ENCODE measurements at regions not wholly inside any gene's neighbourhood (a gene's known extent, or its start where the extent isn't known, plus 50 kb on each side); places are given as distances from the start of the nearest gene placed in this dataset.

DNA sequence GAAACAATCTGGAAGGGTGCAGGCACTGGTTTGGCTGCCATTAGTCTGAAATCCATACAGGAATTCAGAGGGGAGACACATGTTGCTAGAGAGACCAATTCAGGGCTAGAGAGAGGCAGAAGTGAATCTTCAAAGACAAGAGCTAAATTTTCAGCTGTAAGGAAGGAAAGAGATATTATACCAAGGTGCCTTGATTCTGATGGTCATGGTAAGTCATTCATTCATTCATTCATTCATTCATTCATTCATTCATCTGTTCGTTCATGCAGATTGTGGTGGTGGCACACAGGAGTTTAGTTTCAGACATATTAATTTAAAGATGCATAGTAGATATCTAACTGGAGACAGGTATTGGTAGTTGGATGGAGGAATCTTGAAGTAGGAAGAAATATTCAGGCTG, 1493.5 kb upstream of the TMEM132C start:
- Histone ChIP-seq H3K9me3 (ENCODE audit: control insufficient read depth, insufficient read depth, low read length) (no peaks in the 10 kb centered on the region; the same call in 1 of the 2 replicates), H3K4me1 (ENCODE audit: insufficient read depth, low read length) (no peaks in the 10 kb centered on the region), H3K9ac (ENCODE audit: low read depth, low read length) (no peak overlapping the region), H3K36me3 (ENCODE audit: insufficient read depth, low read length) (no peaks in the 10 kb centered on the region)

DNA sequence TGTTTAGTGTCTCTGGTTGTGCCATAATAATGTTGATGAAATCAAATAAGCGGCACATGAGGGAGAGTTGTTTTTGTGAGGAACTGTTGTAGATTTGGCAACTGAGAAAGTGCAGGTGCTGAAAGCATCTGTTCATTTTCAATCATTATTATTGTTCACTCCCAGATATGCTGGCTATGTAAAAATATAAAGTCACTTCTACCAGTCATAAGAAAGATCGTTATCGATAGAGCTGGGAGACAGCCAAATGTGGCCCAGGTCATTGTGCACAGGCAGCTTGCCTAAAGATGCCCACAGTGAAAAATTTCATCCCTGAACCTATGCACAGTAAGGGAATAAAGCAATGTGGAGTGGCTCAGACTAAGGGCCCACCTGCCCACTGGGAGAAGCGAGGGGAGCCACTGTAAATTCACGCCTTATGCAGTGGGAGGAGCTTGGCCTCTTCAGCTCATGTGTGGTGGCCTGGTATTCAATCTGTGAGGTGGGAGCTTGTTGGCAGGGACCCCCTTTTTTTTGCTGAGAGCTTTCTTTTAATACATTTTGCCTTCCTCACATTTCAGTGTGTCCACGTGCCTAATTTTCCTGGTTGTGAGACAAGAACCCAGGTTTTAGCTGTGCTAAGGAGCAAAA, 1490.8 kb upstream of the TMEM132C start:
- Histone ChIP-seq H3K36me3 (ENCODE audit: insufficient read depth, low read length) (no peaks in the 10 kb centered on the region), H3K4me1 (ENCODE audit: insufficient read depth, low read length) (no peaks in the 10 kb centered on the region), H3K9me3 (ENCODE audit: control insufficient read depth, insufficient read depth, low read length) (no peaks in the 10 kb centered on the region; the same call in 1 of the 2 replicates), H3K9ac (ENCODE audit: low read depth, low read length) (no peak overlapping the region)

DNA sequence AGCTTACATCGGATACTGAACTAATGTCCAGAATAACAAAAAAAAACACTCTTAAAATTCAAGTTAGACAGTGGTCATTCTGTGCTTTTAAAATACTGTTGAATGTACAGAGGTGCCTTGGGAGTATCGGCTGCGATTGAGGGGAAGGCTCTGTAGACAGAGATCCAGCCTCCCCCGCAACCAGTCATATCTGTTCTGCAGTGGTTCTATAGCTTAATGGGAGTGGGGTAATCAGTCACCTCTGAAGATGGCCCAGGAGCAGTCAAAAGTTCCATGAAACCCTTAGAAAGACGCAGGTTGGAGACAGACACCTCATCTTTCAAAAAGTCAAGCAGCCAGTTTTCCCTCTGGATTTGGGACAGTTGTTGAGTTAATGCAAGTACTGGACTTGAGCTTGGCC, 1486.6 kb upstream of the TMEM132C start:
- Histone ChIP-seq H3K4me1 (ENCODE audit: insufficient read depth, low read length) (no peaks in the 10 kb centered on the region), H3K9ac (ENCODE audit: low read depth, low read length) (no peak overlapping the region), H3K36me3 (ENCODE audit: insufficient read depth, low read length) (no peaks in the 10 kb centered on the region), H3K9me3 (ENCODE audit: control insufficient read depth, insufficient read depth, low read length) (no peaks in the 10 kb centered on the region)

DNA sequence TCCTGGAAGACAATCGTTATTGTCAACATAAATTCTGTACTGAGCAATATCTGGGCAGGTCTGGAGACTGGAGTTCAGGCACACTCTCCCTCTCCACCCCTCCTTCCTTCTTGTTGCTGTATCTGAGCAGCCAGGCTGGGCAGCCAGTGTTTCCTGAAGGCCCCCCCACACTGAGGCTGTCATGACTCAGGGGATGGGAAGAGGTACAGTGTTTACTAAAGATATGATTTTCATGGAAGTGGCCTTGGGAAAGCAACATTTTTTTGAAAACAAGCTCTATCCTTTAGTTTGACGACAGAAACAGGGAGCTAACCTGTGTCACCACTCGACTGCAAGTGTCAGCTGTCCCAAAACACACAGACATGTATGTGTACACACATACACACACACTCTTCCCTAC, 1485.4 kb upstream of the TMEM132C start:
- H3K36me3 ChIP-seq (ENCODE audit: insufficient read depth, low read length) = no peaks in the 10 kb centered on the region
- no peaks in the 10 kb centered on the region for H3K9me3 ChIP-seq (ENCODE audit: control insufficient read depth, insufficient read depth, low read length)
- no peak overlapping the region for H3K9ac ChIP-seq (ENCODE audit: low read depth, low read length)
- no peaks in the 10 kb centered on the region for H3K4me1 ChIP-seq (ENCODE audit: insufficient read depth, low read length)

DNA sequence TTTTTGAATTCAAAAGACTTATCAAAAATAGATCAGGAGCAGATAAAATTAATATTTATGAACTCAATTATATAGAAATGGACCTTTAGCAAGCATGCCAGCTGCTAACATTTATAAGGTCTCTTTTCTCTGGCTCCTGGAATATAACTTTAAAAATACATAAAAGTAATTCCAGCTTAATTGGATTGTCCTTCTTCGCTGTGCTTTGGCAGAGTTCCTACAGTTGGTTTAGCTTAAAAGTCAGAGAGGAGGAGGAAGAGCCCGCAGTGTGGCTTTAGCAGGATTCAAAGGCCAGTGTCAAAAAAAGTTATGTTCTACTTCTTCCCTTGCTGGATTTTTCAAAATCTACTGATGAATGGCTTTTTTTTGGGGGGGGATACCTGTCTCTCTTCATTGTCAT, 1484.9 kb upstream of the TMEM132C start:
- H3K9me3 ChIP-seq (ENCODE audit: control insufficient read depth, insufficient read depth, low read length) = no peaks in the 10 kb centered on the region
- H3K4me1 ChIP-seq (ENCODE audit: insufficient read depth, low read length) = no peaks in the 10 kb centered on the region
- no peaks in the 10 kb centered on the region for H3K36me3 ChIP-seq (ENCODE audit: insufficient read depth, low read length)
- H3K9ac ChIP-seq (ENCODE audit: low read depth, low read length) = no peak overlapping the region

DNA sequence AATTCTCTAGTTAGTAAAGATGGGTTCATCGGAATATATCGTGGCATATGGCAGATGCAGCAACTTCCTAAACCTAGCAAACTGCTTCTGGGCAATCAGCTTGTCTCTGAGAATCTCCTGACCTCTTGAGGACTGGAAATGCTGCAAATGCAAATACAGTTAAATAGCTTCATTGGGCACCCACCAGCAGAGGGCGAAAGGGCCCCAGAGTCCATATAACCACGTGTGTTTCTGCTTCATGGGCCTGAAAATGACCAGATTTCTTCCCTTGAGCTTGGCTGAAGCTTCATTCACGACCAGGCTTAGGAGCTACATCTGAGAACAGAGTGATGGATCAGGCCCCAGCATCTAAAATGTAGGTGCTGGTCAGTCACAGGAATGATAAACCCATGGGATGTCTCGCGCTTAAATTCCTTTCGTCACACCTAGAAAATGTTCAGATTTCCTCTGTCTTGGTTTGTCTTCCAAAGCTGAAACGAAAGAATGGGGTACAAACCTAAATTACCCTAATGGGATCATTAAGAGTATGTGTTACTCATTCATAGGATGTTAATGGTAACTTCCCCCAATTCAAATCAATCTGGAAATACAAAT, 1482.5 kb upstream of the TMEM132C start:
- H3K9me3 ChIP-seq (ENCODE audit: control insufficient read depth, insufficient read depth, low read length) = no peaks in the 10 kb centered on the region
- H3K9ac ChIP-seq (ENCODE audit: low read depth, low read length) = no peak overlapping the region
- H3K4me1 ChIP-seq (ENCODE audit: insufficient read depth, low read length) = no peaks in the 10 kb centered on the region
- no peaks in the 10 kb centered on the region for H3K36me3 ChIP-seq (ENCODE audit: insufficient read depth, low read length)

DNA sequence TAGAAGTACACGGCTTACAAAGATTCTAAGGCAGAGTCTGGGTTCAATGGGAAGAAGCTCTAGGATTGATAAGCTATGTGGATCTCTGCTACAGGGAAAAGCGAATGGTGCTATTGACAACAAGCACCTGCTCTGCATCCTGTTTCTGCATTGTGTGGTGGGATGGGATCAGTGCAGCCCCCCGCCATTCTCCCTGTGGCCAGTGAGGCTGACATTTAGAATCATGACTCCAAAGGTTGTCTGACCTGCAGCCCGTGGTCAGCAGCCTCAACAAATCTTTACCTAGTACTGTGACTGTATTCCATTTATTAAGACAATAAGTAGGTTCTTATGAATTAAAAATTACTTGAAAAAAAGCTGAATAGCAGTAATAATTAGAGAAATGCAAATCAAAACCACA, 1477.0 kb upstream of the TMEM132C start:
- Histone ChIP-seq H3K9me3 (ENCODE audit: control insufficient read depth, insufficient read depth, low read length) (no peaks in the 10 kb centered on the region), H3K36me3 (ENCODE audit: insufficient read depth, low read length) (no peaks in the 10 kb centered on the region), H3K9ac (ENCODE audit: low read depth, low read length) (no peak overlapping the region), H3K4me1 (ENCODE audit: insufficient read depth, low read length) (no peaks in the 10 kb centered on the region)

DNA sequence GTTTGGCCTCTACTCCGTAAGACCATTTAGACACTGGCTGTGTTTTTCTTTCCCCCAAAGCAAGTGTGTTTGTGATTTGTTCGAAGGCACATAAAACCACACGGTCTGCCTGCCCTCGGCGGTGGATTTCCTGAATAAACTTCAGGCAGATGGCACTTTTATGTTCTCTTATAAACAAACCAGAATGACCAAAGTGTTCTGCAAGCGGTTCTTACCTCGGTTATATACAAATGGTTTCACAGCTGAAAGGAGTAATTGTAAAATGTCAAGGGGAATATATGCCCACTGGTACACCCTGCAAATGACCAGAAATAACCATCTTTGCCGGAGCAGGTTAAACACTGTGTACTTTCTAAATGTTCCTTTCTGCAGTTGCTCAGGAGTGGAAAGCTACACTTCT, 1475.8 kb upstream of the TMEM132C start:
- no peaks in the 10 kb centered on the region for H3K36me3 ChIP-seq (ENCODE audit: insufficient read depth, low read length)

DNA sequence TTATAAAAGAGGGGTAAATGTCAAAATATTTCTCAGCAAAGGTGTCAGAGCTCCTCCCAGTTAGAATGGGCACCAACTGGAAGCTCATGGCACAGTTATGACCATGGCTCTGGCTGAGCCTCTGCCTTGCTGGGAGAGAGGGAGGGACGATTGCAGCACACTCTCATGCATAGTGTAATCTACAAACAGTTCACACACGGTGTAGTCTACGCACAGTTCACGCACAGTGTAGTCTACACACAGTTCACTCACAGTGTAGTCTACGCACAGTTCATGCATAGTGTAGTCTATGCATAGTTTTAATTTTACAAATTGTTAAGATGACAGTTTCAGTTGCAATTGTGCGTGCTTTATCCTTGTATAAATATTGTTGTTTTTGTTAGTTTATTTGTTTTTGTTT, 1474.6 kb upstream of the TMEM132C start:
- Histone ChIP-seq H3K9ac (ENCODE audit: low read depth, low read length) (no peak overlapping the region), H3K36me3 (ENCODE audit: insufficient read depth, low read length) (no peaks in the 10 kb centered on the region), H3K9me3 (ENCODE audit: control insufficient read depth, insufficient read depth, low read length) (no peaks in the 10 kb centered on the region), H3K4me1 (ENCODE audit: insufficient read depth, low read length) (no peaks in the 10 kb centered on the region)

More for the DNA sequence above, 1475.8 kb upstream of the TMEM132C start:
- no peaks in the 10 kb centered on the region for H3K9me3 ChIP-seq (ENCODE audit: control insufficient read depth, insufficient read depth, low read length)
- no peak overlapping the region for H3K9ac ChIP-seq (ENCODE audit: low read depth, low read length)
- H3K4me1 ChIP-seq (ENCODE audit: insufficient read depth, low read length) = no peaks in the 10 kb centered on the region

DNA sequence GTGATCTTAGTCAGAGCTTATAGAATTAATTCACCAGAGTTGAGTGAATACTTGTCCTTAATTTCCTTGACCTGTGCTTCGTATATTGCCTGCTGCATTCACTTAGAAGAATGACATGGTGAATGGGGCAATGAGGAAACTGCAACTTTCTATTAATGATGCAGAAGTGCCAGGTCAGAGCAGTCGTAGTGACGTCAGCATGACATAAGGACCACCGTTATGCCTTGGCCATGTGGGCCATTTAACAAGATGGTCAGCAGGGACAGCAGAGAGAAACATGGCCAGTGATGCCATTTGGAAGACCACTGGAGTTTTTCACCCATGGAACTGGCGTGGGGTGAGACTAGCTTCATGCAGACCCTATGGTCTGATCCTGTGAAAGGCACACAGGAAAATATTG, 1469.4 kb upstream of the TMEM132C start:
- Histone ChIP-seq H3K9ac (ENCODE audit: low read depth, low read length) (no peak overlapping the region), H3K4me1 (ENCODE audit: insufficient read depth, low read length) (no peaks in the 10 kb centered on the region), H3K9me3 (ENCODE audit: control insufficient read depth, insufficient read depth, low read length) (no peaks in the 10 kb centered on the region), H3K36me3 (ENCODE audit: insufficient read depth, low read length) (no peaks in the 10 kb centered on the region)

DNA sequence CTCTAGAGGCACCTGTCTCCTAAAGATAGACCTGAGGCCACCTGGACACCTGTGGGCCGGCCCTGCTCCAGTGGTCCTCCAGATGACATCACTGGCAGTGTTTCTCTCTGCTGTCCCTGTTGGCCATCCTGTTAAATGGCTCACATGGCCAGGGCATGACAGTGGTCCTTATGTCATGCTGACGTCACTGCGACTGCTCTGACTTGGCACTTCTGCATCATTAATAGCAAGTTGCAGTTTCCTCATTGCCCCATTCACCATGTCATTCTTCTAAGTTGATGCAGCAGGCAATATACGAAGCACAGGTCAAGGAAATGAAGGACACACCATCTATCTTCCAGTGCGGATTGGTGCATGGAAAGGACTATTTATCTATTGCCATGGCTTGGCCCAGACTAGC, 1468.5 kb upstream of the TMEM132C start:
- Histone ChIP-seq H3K9me3 (ENCODE audit: control insufficient read depth, insufficient read depth, low read length) (no peaks in the 10 kb centered on the region), H3K36me3 (ENCODE audit: insufficient read depth, low read length) (no peaks in the 10 kb centered on the region), H3K9ac (ENCODE audit: low read depth, low read length) (no peak overlapping the region), H3K4me1 (ENCODE audit: insufficient read depth, low read length) (no peaks in the 10 kb centered on the region)

DNA sequence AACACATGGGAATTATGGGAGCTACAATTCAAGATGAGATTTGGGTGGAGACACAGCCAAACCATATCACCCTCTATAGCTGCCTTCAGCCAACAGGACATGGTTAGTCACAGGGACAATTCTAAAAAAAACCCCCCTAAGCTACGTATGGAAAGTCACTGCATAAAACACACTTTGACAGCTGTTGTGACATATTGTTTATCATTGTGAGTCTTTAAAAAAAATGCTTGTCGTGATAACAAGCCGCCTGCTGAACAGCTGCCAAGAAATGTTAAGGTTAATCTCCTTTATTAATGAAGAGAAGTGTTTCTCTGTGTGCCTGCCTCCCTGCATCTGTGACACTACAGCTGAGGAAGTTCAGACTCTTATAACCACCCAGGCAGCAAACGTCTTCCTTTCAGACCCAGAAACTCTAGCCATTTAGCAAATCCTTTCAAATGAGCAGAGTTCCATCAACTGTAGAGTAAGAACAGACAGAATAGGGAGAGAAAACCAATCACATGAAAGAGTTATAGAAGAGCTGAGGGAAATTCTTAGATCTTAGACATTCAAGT, 1459.6 kb upstream of the TMEM132C start:
- Histone ChIP-seq H3K4me1 (ENCODE audit: insufficient read depth, low read length) (no peaks in the 10 kb centered on the region), H3K36me3 (ENCODE audit: insufficient read depth, low read length) (no peaks in the 10 kb centered on the region), H3K9me3 (ENCODE audit: control insufficient read depth, insufficient read depth, low read length) (no peaks in the 10 kb centered on the region), H3K9ac (ENCODE audit: low read depth, low read length) (no peak overlapping the region; the same call in 1 of the 2 replicates)

DNA sequence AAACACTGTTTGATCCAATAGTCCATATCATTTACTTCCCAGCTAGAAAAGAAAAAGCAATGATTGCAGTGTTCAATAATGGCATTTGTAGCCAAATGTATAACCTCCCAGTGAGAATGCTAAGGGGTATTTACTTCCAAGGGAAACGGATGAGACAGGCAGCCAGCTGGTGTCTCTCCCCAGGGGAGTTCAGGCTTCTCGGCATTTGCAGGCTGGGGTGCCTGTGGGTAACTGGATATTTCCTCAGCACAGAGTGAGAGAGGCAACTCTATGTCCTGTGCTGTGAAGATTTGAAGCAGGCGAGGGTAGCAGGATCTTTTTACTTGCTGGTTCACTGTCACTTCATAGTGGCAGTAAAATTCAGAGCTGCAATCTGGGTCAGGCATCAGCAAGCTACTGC, 1455.6 kb upstream of the TMEM132C start:
- Histone ChIP-seq H3K36me3 (ENCODE audit: insufficient read depth, low read length) (no peaks in the 10 kb centered on the region), H3K9me3 (ENCODE audit: control insufficient read depth, insufficient read depth, low read length) (no peaks in the 10 kb centered on the region), H3K9ac (ENCODE audit: low read depth, low read length) (no peak overlapping the region), H3K4me1 (ENCODE audit: insufficient read depth, low read length) (no peaks in the 10 kb centered on the region)

DNA sequence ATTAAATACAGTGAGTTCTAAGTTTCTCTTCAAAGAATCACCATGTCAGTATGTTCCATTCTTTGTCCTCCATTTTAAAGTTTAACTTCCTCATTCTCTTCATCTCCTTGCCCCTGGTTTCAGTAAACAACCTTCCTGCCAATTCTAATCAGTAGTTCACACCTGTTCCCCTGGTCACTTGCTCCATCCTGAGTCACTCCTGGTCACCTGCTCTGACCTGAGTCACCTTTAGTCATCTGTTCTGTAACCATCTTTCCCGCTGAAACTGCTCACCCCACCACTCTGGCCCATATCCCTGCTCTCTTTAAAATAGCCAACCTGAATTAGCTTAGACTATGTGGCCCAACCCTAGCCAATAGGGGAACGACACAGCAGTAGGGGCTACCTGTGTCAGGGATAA, 1447.4 kb upstream of the TMEM132C start:
- Histone ChIP-seq H3K4me1 (ENCODE audit: insufficient read depth, low read length) (no peaks in the 10 kb centered on the region), H3K9ac (ENCODE audit: low read depth, low read length) (no peak overlapping the region), H3K36me3 (ENCODE audit: insufficient read depth, low read length) (no peaks in the 10 kb centered on the region), H3K9me3 (ENCODE audit: control insufficient read depth, insufficient read depth, low read length) (no peaks in the 10 kb centered on the region)

Data from ES-I3 (cell line).